DOHH2 (cell line): ENCODE measurements at regions not wholly inside any gene's neighbourhood (a gene's known extent, or its start where the extent isn't known, plus 50 kb on each side); places are given as distances from the start of the nearest gene placed in this dataset.

Experiments
- EZH2phosphoT487 ChIP-seq: fragments of 200-600 bp; sonication (generic); IDR thresholded peaks from 2 replicates; pipeline ENCODE4 v1.6.1; 2017; ENCODE audit warnings: borderline replicate concordance, mild to moderate bottlenecking, antibody characterized with exemption, low read length, moderate library complexity, mixed read lengths
- TF ChIP-seq, protein P1 (sequence below): fragments of 200-600 bp; sonication (generic); IDR thresholded peaks from one replicate; pipeline ENCODE4 v1.5.1; 2014; ENCODE audit warnings: antibody characterized with exemption, mild to moderate bottlenecking, low read depth, low read length; ENCODE audit not compliant: poor library complexity, severe bottlenecking

- no peak for TF ChIP-seq EZH2phosphoT487
- TF ChIP-seq, protein P1, sequence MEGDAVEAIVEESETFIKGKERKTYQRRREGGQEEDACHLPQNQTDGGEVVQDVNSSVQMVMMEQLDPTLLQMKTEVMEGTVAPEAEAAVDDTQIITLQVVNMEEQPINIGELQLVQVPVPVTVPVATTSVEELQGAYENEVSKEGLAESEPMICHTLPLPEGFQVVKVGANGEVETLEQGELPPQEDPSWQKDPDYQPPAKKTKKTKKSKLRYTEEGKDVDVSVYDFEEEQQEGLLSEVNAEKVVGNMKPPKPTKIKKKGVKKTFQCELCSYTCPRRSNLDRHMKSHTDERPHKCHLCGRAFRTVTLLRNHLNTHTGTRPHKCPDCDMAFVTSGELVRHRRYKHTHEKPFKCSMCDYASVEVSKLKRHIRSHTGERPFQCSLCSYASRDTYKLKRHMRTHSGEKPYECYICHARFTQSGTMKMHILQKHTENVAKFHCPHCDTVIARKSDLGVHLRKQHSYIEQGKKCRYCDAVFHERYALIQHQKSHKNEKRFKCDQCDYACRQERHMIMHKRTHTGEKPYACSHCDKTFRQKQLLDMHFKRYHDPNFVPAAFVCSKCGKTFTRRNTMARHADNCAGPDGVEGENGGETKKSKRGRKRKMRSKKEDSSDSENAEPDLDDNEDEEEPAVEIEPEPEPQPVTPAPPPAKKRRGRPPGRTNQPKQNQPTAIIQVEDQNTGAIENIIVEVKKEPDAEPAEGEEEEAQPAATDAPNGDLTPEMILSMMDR, result no peak
Measured at GRCh38 chr5:167509076-167509475, 782.4 kb upstream of the WWC1 start.
